Hepatocyte (in vitro differentiated cells): ENCODE measurements at regions not wholly inside any gene's neighbourhood (a gene's known extent, or its start where the extent isn't known, plus 50 kb on each side); places are given as distances from the start of the nearest gene placed in this dataset.

ENCODE experiments used
- DNase-seq: peaks from one replicate; pipeline ENCODE4 v3.0.0-alpha.2; 2016; ENCODE audit warnings: low spot score
- H2AFZ ChIP-seq: fragments of 200-600 bp; sonication (generic); 2 replicates; pipeline ENCODE4 v1.6.0; 2016; ENCODE audit warnings: antibody characterized with exemption, mild to moderate bottlenecking
- H3K27ac ChIP-seq: fragments of 200-600 bp; sonication (generic); 2 replicates; pipeline ENCODE4 v1.5.1; 2016; ENCODE audit warnings: mild to moderate bottlenecking
- H3K27me3 ChIP-seq: fragments of 200-600 bp; sonication (generic); 2 replicates; pipeline ENCODE4 v1.6.1; 2016
- H3K36me3 ChIP-seq: fragments of 200-600 bp; sonication (generic); replicated peaks from 2 replicates; pipeline ENCODE4 v1.5.1; 2016; ENCODE audit warnings: low read depth; ENCODE audit not compliant: insufficient read depth
- H3K4me1 ChIP-seq: fragments of 200-600 bp; sonication (generic); 2 replicates; pipeline ENCODE4 v1.5.1; 2016; ENCODE audit warnings: mild to moderate bottlenecking, moderate library complexity; ENCODE audit not compliant: insufficient read depth
- H3K4me2 ChIP-seq: fragments of 200-600 bp; sonication (generic); 2 replicates; pipeline ENCODE4 v1.6.0; 2016
- H3K4me3 ChIP-seq: fragments of 200-600 bp; sonication (generic); 2 replicates; pipeline ENCODE4 v1.5.1; 2016; ENCODE audit warnings: mild to moderate bottlenecking
- H3K79me2 ChIP-seq: fragments of 200-600 bp; sonication (generic); 2 replicates; pipeline ENCODE4 v1.6.0; 2017; ENCODE audit warnings: mild to moderate bottlenecking
- H3K9me2 ChIP-seq: fragments of 200-600 bp; sonication (generic); replicated peaks from 2 replicates; pipeline ENCODE4 v1.6.0; 2017; ENCODE audit warnings: mild to moderate bottlenecking; ENCODE audit not compliant: insufficient read depth
- H3K9me3 ChIP-seq: fragments of 200-600 bp; sonication (generic); 2 replicates; pipeline ENCODE4 v1.5.1; 2016; ENCODE audit warnings: low read depth, mild to moderate bottlenecking
- H4K20me1 ChIP-seq: fragments of 200-600 bp; sonication (generic); 2 replicates; pipeline ENCODE4 v1.6.0; 2016; ENCODE audit warnings: mild to moderate bottlenecking; ENCODE audit not compliant: insufficient read depth, poor library complexity, severe bottlenecking
- EZH2 ChIP-seq: fragments of 200-600 bp; sonication (generic); IDR thresholded peaks from 2 replicates; pipeline ENCODE4 v1.6.1; 2016; ENCODE audit warnings: antibody characterized with exemption, mild to moderate bottlenecking, borderline replicate concordance
- EZH2phosphoT487 ChIP-seq: fragments of 200-600 bp; sonication (generic); IDR thresholded peaks from one replicate; pipeline ENCODE4 v1.6.1; 2018; ENCODE audit warnings: antibody characterized with exemption, mild to moderate bottlenecking, low read depth, moderate library complexity; ENCODE audit not compliant: unreplicated experiment, severe bottlenecking
- WGBS: methylation state at CpG from one replicate; pipeline ENCODE4 v1.1.6; 2016; ENCODE audit warnings: low lambda C conversion rate; ENCODE audit errors: missing lambda C conversion rate; 5-methylcytosine and 5-hydroxymethylcytosine counted together
- TF ChIP-seq, protein P1 (sequence below): fragments of 200-600 bp; sonication (generic); IDR thresholded peaks from 2 replicates; pipeline ENCODE4 v1.5.1; 2016; ENCODE audit warnings: antibody characterized with exemption, mild to moderate bottlenecking; ENCODE audit not compliant: poor library complexity

DNA sequence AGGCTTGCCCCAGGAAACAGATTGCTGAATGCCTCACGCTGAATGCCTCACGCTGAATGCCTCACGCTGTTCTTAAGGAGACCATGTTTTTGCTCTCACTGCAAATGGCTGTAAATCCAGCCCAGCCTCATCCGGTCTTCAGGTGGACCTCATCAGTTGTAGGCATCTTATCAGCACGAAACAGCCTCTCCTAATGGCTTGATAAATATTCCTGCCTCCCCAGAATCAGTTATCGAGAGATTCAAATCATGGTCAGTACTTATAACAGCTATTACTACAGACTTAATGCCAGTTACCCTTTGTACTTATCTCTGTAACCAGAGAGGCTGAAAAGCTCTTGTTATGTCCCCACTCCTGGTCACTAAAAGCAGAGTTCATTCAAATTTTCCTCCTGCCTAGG, 290.6 kb downstream of the FZD1 start:
- Histone ChIP-seq H3K27ac (no peak overlapping the region), H2AFZ (peak overlapping the region; percentile 28), H3K9me3 (no peaks in the 10 kb centered on the region), H3K4me1 (peaks cover 6% of the 10 kb centered on the region), H3K4me2 (no peak overlapping the region), H3K36me3 (no peaks in the 10 kb centered on the region), H3K9me2 (no peaks in the 10 kb centered on the region), H3K79me2 (no peaks in the 10 kb centered on the region), H4K20me1 (no peaks in the 10 kb centered on the region), H3K4me3 (no peak overlapping the region), H3K27me3 (no peaks in the 10 kb centered on the region)
- 31% methylated on average over 6 of the region's 6 CpGs for WGBS
- no peak for DNase-seq
- TF ChIP-seq, protein P1, sequence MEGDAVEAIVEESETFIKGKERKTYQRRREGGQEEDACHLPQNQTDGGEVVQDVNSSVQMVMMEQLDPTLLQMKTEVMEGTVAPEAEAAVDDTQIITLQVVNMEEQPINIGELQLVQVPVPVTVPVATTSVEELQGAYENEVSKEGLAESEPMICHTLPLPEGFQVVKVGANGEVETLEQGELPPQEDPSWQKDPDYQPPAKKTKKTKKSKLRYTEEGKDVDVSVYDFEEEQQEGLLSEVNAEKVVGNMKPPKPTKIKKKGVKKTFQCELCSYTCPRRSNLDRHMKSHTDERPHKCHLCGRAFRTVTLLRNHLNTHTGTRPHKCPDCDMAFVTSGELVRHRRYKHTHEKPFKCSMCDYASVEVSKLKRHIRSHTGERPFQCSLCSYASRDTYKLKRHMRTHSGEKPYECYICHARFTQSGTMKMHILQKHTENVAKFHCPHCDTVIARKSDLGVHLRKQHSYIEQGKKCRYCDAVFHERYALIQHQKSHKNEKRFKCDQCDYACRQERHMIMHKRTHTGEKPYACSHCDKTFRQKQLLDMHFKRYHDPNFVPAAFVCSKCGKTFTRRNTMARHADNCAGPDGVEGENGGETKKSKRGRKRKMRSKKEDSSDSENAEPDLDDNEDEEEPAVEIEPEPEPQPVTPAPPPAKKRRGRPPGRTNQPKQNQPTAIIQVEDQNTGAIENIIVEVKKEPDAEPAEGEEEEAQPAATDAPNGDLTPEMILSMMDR, result no peak
- no peak for TF ChIP-seq EZH2
- no peak for TF ChIP-seq EZH2phosphoT487

DNA sequence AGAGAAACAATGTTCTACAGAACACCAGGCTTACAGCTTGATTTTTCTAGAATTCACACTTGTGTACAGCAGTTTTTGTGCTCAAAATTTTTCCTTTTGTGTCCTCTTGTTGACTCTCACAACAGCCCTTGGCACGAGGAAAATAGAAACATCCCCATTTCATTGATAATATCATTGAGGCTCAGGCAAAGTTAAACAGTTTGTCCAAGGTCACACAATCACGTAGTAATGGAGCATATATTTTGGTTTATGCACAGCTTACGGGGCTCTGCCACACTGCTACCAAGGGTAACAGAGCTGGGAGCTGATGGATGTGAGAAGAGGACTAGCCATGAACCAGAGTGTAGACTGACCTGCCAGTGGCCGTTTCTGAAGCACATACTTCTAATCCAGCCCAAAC, 292.0 kb downstream of the FZD1 start:
- H3K27ac ChIP-seq, result no peak overlapping the region
- H3K36me3 ChIP-seq, result no peaks in the 10 kb centered on the region
- no peaks in the 10 kb centered on the region for H4K20me1 ChIP-seq
- WGBS, result 93% methylated on average over 4 of the region's 4 CpGs
- H3K4me3 ChIP-seq, result no peak overlapping the region
- H3K9me3 ChIP-seq, result no peaks in the 10 kb centered on the region
- no peaks in the 10 kb centered on the region for H3K79me2 ChIP-seq
- H3K27me3 ChIP-seq, result no peaks in the 10 kb centered on the region
- DNase-seq, result no peak
- peaks cover 6% of the 10 kb centered on the region for H3K4me1 ChIP-seq
- no peak overlapping the region for H2AFZ ChIP-seq
- no peak overlapping the region for H3K4me2 ChIP-seq
- TF ChIP-seq, protein P1, result no peak
- no peak for TF ChIP-seq EZH2phosphoT487
- TF ChIP-seq EZH2, result no peak
- H3K9me2 ChIP-seq, result no peaks in the 10 kb centered on the region

DNA sequence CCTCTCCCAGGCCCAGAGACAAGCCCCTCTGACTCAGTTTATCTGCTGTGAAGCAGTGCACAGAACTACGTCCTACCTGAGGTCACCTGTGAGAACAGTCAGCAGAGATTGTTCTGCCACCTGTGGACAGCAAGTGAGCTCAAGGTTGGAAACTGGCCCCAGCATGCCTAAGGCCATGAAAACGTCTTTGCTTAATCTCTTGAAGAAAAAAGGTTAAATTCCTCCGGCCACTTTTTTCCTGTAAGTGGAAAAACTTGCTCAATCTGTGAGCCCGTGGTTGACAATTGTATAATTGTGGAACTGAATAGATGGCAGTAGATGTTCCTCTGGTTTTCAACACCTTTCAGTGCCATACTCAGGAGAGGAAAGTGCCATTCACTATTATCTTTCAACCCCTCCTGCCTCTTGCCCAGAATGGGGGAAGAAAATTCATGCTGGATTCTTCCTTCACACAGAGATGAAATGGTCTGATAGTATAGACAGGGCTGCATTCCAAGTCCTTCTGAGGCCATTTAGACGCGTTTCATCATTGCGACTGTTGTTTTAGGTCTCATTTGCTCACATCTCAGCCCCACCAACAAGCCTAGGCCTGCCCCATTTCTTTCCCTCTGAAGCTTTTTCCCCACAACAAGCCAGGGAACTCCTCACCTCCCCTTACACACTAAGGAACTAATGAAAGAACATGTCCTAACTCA, 292.9 kb downstream of the FZD1 start:
- 60% methylated on average over 7 of the region's 7 CpGs for WGBS
- peak overlapping the region; percentile 2 for H3K27ac ChIP-seq
- no peaks in the 10 kb centered on the region for H3K36me3 ChIP-seq
- no peaks in the 10 kb centered on the region for H4K20me1 ChIP-seq
- no peaks in the 10 kb centered on the region for H3K27me3 ChIP-seq
- TF ChIP-seq, protein P1, result no peak
- TF ChIP-seq EZH2phosphoT487, result no peak
- TF ChIP-seq EZH2, result no peak
- H3K9me2 ChIP-seq, result no peaks in the 10 kb centered on the region
- peaks cover 6% of the 10 kb centered on the region for H3K4me1 ChIP-seq
- no peaks in the 10 kb centered on the region for H3K9me3 ChIP-seq
- no peaks in the 10 kb centered on the region for H3K79me2 ChIP-seq
- H3K4me3 ChIP-seq, result no peak overlapping the region
- no peak overlapping the region for H3K4me2 ChIP-seq
- DNase-seq, result no peak
- H2AFZ ChIP-seq, result no peak overlapping the region
